ENCODE measurements at regions not wholly inside any gene's neighbourhood (a gene's known extent, or its start where the extent isn't known, plus 50 kb on each side); places are given as distances from the start of the nearest gene placed in this dataset.

- TF ChIP-seq, protein P1, sequence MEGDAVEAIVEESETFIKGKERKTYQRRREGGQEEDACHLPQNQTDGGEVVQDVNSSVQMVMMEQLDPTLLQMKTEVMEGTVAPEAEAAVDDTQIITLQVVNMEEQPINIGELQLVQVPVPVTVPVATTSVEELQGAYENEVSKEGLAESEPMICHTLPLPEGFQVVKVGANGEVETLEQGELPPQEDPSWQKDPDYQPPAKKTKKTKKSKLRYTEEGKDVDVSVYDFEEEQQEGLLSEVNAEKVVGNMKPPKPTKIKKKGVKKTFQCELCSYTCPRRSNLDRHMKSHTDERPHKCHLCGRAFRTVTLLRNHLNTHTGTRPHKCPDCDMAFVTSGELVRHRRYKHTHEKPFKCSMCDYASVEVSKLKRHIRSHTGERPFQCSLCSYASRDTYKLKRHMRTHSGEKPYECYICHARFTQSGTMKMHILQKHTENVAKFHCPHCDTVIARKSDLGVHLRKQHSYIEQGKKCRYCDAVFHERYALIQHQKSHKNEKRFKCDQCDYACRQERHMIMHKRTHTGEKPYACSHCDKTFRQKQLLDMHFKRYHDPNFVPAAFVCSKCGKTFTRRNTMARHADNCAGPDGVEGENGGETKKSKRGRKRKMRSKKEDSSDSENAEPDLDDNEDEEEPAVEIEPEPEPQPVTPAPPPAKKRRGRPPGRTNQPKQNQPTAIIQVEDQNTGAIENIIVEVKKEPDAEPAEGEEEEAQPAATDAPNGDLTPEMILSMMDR (IDR thresholded peaks at IDR 0.05) = no peak
- no peak for TF ChIP-seq EZH2 (IDR thresholded peaks at IDR 0.05; ENCODE audit: borderline replicate concordance, insufficient read depth, low read depth, low read length, poor library complexity, severe bottlenecking)
Measured at GRCh38 chr6:86537292-86537861, 400.0 kb upstream of the HTR1E start.
